ENCODE measurements at regions not wholly inside any gene's neighbourhood (a gene's known extent, or its start where the extent isn't known, plus 50 kb on each side); places are given as distances from the start of the nearest gene placed in this dataset.
"Not testable (repeated sequence)": the region's sequence is repeated elsewhere in the genome, so short reads cannot be mapped to it uniquely, and the experiment has no call there.

DNA sequence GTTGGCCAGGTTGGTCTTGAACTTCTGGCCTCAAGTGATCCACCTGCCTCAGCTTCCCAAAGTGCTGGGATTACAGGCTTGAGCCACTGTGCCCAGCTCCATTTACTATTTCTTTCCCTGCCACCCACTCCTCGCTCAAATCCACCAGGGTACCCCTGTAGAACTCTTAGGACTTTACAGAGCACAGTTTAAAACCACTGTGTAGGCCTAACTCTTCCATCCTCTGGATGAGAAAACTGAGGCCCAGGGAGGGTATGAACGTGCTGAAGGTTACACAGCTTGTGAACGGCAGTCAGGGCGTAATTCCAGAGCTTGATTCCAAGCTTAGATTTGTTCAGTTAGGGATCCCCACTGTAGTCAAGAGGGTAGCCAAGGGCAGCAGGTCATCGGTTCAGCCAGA lies 309.1 kb downstream of the GOLGA6L6 start:
- not testable (repeated sequence) for DNase-seq

- not testable (repeated sequence) for DNase-seq
Measured at GRCh38 chr15:20230656-20231055, 310.9 kb downstream of the GOLGA6L6 start.

- not testable (repeated sequence) for DNase-seq
Measured at GRCh38 chr15:20228791-20229190, 312.8 kb downstream of the GOLGA6L6 start.

DNA sequence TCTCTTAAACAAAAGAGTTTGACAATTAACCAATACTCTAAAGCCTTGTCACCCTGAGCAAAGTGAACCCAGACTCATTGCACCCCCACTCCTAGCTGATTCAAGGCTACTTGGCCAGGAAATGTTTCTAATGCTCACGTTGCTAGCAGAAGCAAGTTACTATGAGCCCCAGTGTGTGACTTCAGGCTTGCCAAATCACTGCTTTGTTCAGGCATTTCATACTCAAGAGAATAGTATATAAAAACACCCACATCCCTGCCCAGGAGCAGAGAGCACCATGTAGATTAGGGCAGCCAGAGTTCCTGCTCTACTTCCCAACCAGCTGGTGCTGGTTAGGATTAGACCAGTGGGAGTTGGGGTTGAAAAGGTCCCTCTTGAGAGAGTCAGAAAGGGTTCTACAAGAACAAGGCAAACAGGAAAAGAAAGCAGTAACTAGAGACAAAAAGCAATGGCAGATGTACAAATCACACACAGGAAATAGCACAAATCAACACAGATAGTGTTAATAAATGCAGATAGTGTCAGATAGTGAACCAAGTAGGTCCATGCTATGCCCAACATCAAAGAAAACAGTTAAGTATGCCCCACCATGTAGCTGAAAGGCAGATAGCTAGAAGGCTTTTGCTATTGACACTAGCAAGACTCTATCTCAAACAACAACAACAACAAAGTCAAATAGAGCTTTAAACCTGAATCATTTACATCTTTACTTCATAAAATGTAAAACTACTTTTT lies 314.3 kb downstream of the GOLGA6L6 start:
- DNase-seq: peak in 1 of 2 donors; percentile 30

- not testable (repeated sequence) for DNase-seq
Measured at GRCh38 chr15:20226531-20226930, 315.1 kb downstream of the GOLGA6L6 start.

- DNase-seq: not testable (repeated sequence)
Measured at GRCh38 chr15:20221063-20221462, 320.5 kb downstream of the GOLGA6L6 start.

DNA sequence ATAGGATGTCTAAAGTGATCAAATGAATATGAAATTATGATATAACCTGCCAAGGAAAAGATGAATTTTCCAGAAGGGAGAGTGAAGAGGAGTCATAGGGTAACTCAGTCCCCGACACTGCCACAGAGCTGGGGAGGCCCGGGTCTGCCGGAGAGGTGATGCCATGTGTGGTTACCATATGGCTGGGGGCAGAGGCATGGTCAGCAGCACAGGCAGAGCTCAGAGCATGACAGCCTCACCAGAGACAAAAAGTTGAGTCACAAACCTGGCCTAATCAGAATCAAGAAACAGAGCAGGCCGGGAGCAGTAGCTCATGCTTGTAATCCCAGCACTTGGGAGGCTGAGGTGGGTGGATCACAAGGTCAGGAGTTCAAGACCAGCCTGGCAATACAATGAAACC lies 322.4 kb downstream of the GOLGA6L6 start:
- DNase-seq: not testable (repeated sequence)

- not testable (repeated sequence) for DNase-seq
Measured at GRCh38 chr15:20215700-20216099, 325.9 kb downstream of the GOLGA6L6 start.

DNA sequence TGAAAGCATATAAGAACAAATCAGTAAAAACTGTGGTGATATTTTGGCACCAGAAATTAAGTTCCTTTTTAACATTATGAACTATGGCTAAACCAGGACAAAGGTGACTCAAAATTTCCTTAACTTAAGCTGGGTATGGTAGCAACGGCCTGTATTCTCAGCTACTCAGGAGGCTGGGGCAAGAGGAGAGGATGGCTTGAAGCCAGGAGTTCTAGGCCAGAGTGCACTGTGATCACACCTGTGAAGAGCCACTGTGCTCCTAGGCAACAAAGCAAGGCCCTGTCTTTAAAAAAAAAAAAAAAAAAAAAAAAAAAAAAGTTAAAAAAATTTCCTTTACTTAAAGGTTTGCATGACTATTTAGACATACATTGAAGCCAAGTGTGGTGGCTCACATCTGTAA lies 327.5 kb downstream of the GOLGA6L6 start:
- not testable (repeated sequence) for DNase-seq

- not testable (repeated sequence) for DNase-seq
Measured at GRCh38 chr15:20211508-20211907, 330.1 kb downstream of the GOLGA6L6 start.

DNA sequence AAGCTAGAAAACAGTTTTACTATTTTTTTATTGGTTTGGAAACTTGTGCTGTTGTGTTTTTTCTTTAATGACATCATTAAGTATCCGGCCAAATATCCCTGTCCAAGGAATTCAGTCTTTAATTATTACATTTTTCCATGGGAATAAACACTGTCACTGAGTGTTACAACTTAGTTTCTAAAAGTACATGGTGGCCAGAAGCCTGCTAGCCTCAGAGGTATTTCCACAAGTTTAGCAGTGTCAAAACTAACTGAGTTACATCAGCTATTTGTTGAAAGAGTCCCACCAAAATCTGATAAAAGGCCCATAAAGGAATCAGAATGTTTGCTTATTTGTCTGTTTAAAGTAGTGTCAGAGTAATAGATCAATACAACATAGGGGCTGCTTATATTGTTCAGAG lies 331.6 kb downstream of the GOLGA6L6 start:
- not testable (repeated sequence) for DNase-seq

DNA sequence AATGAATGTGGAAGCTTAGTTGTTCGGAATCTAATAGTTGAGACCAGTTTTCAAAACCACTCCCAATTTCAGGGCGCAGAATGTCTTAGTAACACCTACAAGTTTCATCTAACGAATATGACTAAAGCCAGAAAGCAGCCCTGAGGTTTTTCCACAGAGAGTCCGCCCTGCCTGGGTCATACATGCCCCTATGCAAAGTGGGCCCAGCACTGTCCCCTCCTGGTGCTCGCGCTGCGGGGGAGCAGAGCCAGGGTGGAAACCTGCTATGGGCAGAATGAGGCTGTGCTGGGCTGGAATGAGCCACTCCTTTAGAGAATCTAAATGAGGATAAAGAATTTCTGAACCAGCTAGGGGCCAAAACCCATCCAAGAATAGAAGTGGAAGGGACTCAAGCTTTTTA lies 334.0 kb downstream of the GOLGA6L6 start:
- not testable (repeated sequence) for DNase-seq

GRCh38 chr15:20207198-20207597 lies 334.4 kb downstream of the GOLGA6L6 start:
- not testable (repeated sequence) for DNase-seq

GRCh38 chr15:20204177-20204866 lies 337.3 kb downstream of the GOLGA6L6 start:
- DNase-seq: not testable (repeated sequence)

GRCh38 chr15:20203649-20204150 lies 337.9 kb downstream of the GOLGA6L6 start:
- not testable (repeated sequence) for DNase-seq

GRCh38 chr15:20194591-20195198 lies 346.9 kb downstream of the GOLGA6L6 start:
- not testable (repeated sequence) for DNase-seq

- DNase-seq: peak; percentile 45 to 67
Measured at GRCh38 chr15:20192982-20193929, 348.3 kb downstream of the GOLGA6L6 start.

DNA sequence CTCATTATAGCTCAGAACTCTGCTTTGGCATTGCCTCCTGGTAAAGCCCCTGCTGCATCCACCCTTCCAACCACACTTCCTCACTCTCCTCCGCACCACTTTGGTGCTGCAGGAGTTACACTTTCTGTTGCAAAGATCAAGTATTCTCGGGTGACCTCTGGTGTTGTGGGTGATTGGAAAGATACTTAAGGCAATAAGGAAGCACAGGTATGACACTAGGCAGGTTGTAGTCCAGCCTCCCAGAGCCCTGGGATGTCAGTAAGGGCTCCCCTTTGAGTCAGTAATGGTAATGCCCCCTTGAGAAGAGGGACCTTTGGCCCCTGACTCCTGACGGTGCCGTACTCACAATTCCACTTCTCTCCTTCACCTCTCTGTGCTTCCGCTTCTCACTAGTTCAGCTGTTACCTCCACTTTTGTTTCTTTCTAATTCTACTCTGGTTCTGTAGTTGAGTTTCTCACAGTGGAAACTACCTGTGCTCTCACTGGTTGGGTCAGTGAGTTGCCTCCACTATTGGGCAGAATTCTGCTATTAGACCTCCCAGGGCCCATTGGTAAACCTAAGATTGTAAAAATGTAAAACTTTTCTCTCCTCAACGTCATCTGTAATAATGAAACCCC lies 350.0 kb downstream of the GOLGA6L6 start:
- DNase-seq: not testable (repeated sequence)

DNA sequence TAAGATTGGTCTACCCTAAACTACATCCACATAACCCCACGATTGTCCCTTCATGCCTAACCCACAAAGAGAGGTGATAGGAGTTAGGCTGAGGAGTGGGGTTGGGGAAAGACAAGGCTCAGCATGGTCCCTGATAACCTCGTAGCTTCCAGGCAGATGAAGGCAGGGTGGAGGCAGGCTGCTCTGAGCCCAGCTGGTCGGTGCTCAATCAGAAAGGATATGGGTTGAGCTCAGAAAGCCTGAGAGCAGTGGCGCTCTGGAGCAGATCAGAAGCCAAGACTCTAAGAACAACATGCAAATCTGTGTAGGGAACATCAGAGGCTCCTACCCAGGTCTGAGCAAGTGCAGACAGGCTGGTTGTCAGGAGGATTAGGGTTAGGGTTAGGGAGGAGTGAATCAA lies 353.0 kb downstream of the GOLGA6L6 start:
- DNase-seq: not testable (repeated sequence)

DNA sequence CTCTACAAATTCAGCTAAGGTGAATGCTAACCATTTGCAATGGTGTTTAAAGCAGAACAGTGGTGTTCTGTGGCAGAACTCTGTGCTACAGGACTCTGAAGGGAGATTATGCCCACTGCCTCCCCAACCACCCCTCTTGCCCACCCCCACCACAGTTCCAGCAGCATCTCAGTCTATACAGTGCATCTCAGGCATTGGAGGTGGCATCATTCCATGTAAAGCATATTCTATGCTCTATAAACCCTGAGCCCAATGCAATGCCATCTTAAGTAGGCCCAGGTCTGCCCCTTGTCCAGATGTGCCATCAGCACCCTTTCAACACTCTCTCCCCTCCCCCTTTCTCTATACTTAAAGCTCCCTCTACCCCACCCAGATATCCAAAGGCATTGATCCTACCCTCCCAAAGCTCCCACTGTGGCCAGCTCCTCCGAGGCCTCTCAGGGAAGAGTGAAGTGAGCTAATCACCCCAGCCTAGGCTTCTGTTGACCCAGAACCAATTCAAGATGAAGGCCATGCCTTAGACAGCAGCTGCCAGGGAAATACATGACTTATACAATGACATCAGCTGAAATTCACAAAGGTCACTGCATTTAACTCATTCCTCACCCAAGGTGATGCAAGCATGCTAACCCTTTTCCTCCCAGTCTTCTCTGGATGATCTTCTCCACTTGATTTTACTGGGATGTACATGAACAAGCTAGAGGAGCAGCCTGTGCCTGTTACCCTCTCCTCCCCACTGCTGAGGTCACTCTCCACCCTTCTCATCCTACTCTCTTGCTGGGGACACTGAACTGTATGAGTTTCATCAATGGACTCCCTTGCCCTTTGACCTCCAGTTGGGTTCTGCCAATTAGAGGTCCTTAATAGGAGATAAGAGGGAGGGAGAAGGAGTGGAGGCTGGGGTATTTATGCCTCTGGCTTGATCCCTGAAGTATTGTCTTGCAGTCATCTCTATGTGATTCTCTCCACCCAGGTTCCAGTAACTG lies 353.9 kb downstream of the GOLGA6L6 start:
- not testable (repeated sequence) for DNase-seq
